Rectal smooth muscle tissue (tissue), 1 donor: ENCODE measurements at regions not wholly inside any gene's neighbourhood (a gene's known extent, or its start where the extent isn't known, plus 50 kb on each side); places are given as distances from the start of the nearest gene placed in this dataset.

ENCODE experiments used
- H3K27ac ChIP-seq: one replicate; pipeline ENCODE4 v1.7.0; 2013; ENCODE audit warnings: low read depth, low read length, inconsistent platforms
- H3K27me3 ChIP-seq: one replicate; pipeline ENCODE4 v1.7.0; 2013; ENCODE audit warnings: low read length; ENCODE audit not compliant: control insufficient read depth, insufficient read depth
- H3K36me3 ChIP-seq: one replicate; pipeline ENCODE4 v1.7.0; 2013; ENCODE audit warnings: low read length; ENCODE audit not compliant: control insufficient read depth, insufficient read depth
- H3K4me1 ChIP-seq: one replicate; pipeline ENCODE4 v1.7.0; 2013; ENCODE audit warnings: low read length; ENCODE audit not compliant: control insufficient read depth, insufficient read depth
- H3K4me3 ChIP-seq: one replicate; pipeline ENCODE4 v1.7.0; 2013; ENCODE audit warnings: low read length
- H3K9ac ChIP-seq: one replicate; pipeline ENCODE4 v1.7.0; 2013; ENCODE audit warnings: low read length

- no peaks in the 10 kb centered on the region for H3K4me1 ChIP-seq
- H3K27me3 ChIP-seq = no peaks in the 10 kb centered on the region
- no peak overlapping the region for H3K9ac ChIP-seq
- no peak overlapping the region for H3K27ac ChIP-seq
- H3K36me3 ChIP-seq = no peaks in the 10 kb centered on the region
- H3K4me3 ChIP-seq = no peak overlapping the region
Observed at GRCh38 chr5:61897251-61897650, 408.8 kb upstream of the KIF2A start.

DNA sequence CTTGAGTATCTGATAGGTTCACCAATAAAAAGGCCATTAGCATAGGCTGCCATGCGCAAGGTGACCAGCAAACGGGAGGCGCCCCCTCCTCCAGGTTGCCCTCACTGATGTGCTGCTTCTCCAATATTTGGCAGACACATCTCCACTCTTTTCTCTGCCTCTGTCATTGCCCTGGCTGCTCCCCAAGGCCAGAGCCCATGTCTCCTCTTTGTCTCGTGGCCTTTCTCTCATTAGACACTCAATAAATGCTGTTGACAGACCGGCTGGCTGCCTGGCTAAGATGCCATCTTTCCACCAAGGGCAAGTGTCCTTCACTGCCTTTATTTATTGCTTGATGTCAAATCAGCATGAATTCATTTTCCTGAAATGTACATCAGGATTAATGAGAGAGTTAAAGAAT is 404.0 kb upstream of the KIF2A start:
- H3K36me3 ChIP-seq = no peaks in the 10 kb centered on the region
- H3K27ac ChIP-seq = no peak overlapping the region
- no peak overlapping the region for H3K9ac ChIP-seq
- no peak overlapping the region for H3K4me3 ChIP-seq
- peaks cover 5% of the 10 kb centered on the region for H3K4me1 ChIP-seq
- H3K27me3 ChIP-seq = no peaks in the 10 kb centered on the region

- Histone ChIP-seq H3K27me3 (no peaks in the 10 kb centered on the region), H3K4me3 (no peak overlapping the region), H3K9ac (no peak overlapping the region), H3K4me1 (peaks cover 5% of the 10 kb centered on the region), H3K36me3 (no peaks in the 10 kb centered on the region), H3K27ac (no peak overlapping the region)
Observed at GRCh38 chr5:61904730-61905129, 401.3 kb upstream of the KIF2A start.

- Histone ChIP-seq H3K4me1 (peaks cover 5% of the 10 kb centered on the region), H3K27ac (no peak overlapping the region), H3K4me3 (no peak overlapping the region), H3K36me3 (no peaks in the 10 kb centered on the region), H3K27me3 (no peaks in the 10 kb centered on the region), H3K9ac (no peak overlapping the region)
Observed at GRCh38 chr5:61905613-61906012, 400.4 kb upstream of the KIF2A start.

GRCh38 chr5:61906820-61907219 is 399.2 kb upstream of the KIF2A start:
- Histone ChIP-seq H3K36me3 (no peaks in the 10 kb centered on the region), H3K9ac (no peak overlapping the region), H3K27ac (no peak overlapping the region), H3K4me3 (no peak overlapping the region), H3K4me1 (peaks cover 5% of the 10 kb centered on the region), H3K27me3 (no peaks in the 10 kb centered on the region)

- no peak overlapping the region for H3K4me3 ChIP-seq
- H3K36me3 ChIP-seq = no peaks in the 10 kb centered on the region
- no peaks in the 10 kb centered on the region for H3K27me3 ChIP-seq
- H3K27ac ChIP-seq = no peak overlapping the region
- H3K9ac ChIP-seq = no peak overlapping the region
- H3K4me1 ChIP-seq = peaks cover 5% of the 10 kb centered on the region
Observed at GRCh38 chr5:61907995-61908394, 398.0 kb upstream of the KIF2A start.

DNA sequence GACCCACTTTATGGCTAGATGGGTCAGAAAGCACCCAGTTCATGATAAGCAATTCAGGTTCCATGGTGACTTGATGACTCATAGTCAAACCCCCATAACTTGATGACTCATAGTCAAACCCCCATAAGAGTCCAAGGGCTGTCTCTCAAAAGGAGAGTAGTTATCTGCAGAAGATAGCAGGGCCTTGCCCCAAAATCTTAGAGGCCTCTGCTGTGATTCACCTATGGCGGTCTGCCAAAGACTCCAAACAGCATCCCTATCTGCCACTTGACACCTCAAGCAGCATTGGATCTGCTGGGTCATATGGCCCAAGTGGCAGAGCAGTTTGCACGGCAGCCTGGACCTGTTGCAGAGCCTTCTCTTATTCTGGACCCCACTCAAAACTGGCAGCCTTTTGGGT is 395.2 kb upstream of the KIF2A start:
- Histone ChIP-seq H3K27ac (no peak overlapping the region), H3K36me3 (no peaks in the 10 kb centered on the region), H3K27me3 (no peaks in the 10 kb centered on the region), H3K9ac (no peak overlapping the region), H3K4me3 (no peak overlapping the region), H3K4me1 (peaks cover 5% of the 10 kb centered on the region)

DNA sequence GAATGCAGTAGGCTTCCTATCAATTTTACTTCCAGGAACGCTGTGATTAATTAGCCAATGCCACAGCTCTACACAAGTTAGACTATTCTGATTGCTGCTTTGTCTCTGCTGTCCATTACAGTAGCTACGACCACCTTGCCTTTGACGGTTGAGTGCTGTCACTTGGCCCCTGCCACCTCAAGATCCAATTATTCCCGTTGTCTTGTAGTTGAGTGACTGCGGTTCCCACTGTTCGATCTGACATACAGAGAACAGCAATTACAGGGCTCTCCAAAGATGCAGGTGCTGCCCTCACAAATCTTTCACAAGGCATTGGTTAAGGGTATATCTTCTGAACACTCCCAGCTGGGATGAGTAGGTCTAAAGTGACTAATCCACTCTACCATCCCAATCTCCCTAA is 393.4 kb upstream of the KIF2A start:
- H3K27ac ChIP-seq = no peak overlapping the region
- no peak overlapping the region for H3K4me3 ChIP-seq
- H3K36me3 ChIP-seq = no peaks in the 10 kb centered on the region
- H3K27me3 ChIP-seq = no peaks in the 10 kb centered on the region
- no peaks in the 10 kb centered on the region for H3K4me1 ChIP-seq
- H3K9ac ChIP-seq = no peak overlapping the region

GRCh38 chr5:61915646-61916045 is 390.4 kb upstream of the KIF2A start:
- no peaks in the 10 kb centered on the region for H3K4me1 ChIP-seq
- H3K27me3 ChIP-seq = no peaks in the 10 kb centered on the region
- no peak overlapping the region for H3K27ac ChIP-seq
- no peak overlapping the region for H3K9ac ChIP-seq
- no peak overlapping the region for H3K4me3 ChIP-seq
- H3K36me3 ChIP-seq = no peaks in the 10 kb centered on the region

- H3K9ac ChIP-seq = no peak overlapping the region
- no peaks in the 10 kb centered on the region for H3K4me1 ChIP-seq
Observed at GRCh38 chr5:61916621-61917620, 389.1 kb upstream of the KIF2A start.

GRCh38 chr5:61918611-61919010 is 387.4 kb upstream of the KIF2A start:
- no peak overlapping the region for H3K4me3 ChIP-seq
- no peaks in the 10 kb centered on the region for H3K4me1 ChIP-seq
- H3K27ac ChIP-seq = no peak overlapping the region

More at GRCh38 chr5:61916621-61917620, 389.1 kb upstream of the KIF2A start:
- Histone ChIP-seq H3K27ac (no peak overlapping the region), H3K27me3 (no peaks in the 10 kb centered on the region), H3K36me3 (no peaks in the 10 kb centered on the region), H3K4me3 (no peak overlapping the region)

GRCh38 chr5:61919920-61920319 is 386.1 kb upstream of the KIF2A start:
- no peaks in the 10 kb centered on the region for H3K36me3 ChIP-seq
- no peak overlapping the region for H3K9ac ChIP-seq
- no peak overlapping the region for H3K27ac ChIP-seq
- no peaks in the 10 kb centered on the region for H3K4me1 ChIP-seq
- H3K27me3 ChIP-seq = no peaks in the 10 kb centered on the region
- no peak overlapping the region for H3K4me3 ChIP-seq

More at GRCh38 chr5:61918611-61919010, 387.4 kb upstream of the KIF2A start:
- no peak overlapping the region for H3K9ac ChIP-seq
- no peaks in the 10 kb centered on the region for H3K36me3 ChIP-seq
- no peaks in the 10 kb centered on the region for H3K27me3 ChIP-seq

DNA sequence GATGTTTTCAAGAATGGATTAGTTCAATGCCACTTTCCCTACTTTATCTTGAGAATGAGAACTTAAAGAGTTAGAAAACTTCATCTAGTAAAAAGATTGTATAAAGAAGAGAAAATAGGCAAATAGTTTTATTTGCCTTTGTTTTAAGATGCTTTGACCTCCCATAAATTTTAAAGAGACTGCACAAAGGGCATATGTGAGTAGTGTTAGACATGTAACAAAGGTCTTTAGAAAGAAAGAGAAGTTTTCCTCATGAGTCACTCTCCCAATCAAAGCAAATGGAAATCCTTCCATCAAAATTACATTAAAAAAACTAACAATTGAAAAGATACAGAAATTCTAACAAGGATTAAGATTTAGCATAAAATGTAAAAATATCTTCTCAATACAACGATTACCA is 381.8 kb upstream of the KIF2A start:
- Histone ChIP-seq H3K4me1 (no peaks in the 10 kb centered on the region), H3K36me3 (no peaks in the 10 kb centered on the region), H3K4me3 (no peak overlapping the region), H3K27me3 (no peaks in the 10 kb centered on the region), H3K27ac (no peak overlapping the region), H3K9ac (no peak overlapping the region)
